Upper lobe of left lung (tissue), 4 donors: ENCODE measurements at regions not wholly inside any gene's neighbourhood (a gene's known extent, or its start where the extent isn't known, plus 50 kb on each side); places are given as distances from the start of the nearest gene placed in this dataset.

Source experiments
- EP300 ChIP-seq, 4 donors: sonication (generic); formaldehyde crosslinking; IDR thresholded peaks; one replicate each; pipeline ENCODE4 v1.5.1; 2017; ENCODE audit warnings: antibody characterized with exemption in 4 of 4, control low read depth in 2 of 4
- POLR2A ChIP-seq, 4 donors: fragments of 450-650 bp; IDR thresholded peaks; one replicate each; pipeline ENCODE4 v1.5.1; 2016 to 2017; ENCODE audit warnings: antibody characterized with exemption in 4 of 4, mild to moderate bottlenecking in 2 of 4
- POLR2AphosphoS5 ChIP-seq, 2 donors: sonication (generic); formaldehyde crosslinking; IDR thresholded peaks; one replicate each; pipeline ENCODE4 v1.5.1; 2017; ENCODE audit warnings: antibody characterized with exemption in 2 of 2
- TF ChIP-seq, protein P1 (sequence below), 6 experiments: fragments of 450-650 bp in 4 of 6; fragments of 200-600 bp in 2 of 6; sonication (generic) in 2 of 6; IDR thresholded peaks; one replicate each; pipeline ENCODE4 v1.5.1; 2016 to 2019; ENCODE audit warnings: antibody characterized with exemption in 6 of 6

GRCh38 chr3:117756563-117756962 is 1047.0 kb downstream of the TUSC7 start:
- TF ChIP-seq, protein P1, sequence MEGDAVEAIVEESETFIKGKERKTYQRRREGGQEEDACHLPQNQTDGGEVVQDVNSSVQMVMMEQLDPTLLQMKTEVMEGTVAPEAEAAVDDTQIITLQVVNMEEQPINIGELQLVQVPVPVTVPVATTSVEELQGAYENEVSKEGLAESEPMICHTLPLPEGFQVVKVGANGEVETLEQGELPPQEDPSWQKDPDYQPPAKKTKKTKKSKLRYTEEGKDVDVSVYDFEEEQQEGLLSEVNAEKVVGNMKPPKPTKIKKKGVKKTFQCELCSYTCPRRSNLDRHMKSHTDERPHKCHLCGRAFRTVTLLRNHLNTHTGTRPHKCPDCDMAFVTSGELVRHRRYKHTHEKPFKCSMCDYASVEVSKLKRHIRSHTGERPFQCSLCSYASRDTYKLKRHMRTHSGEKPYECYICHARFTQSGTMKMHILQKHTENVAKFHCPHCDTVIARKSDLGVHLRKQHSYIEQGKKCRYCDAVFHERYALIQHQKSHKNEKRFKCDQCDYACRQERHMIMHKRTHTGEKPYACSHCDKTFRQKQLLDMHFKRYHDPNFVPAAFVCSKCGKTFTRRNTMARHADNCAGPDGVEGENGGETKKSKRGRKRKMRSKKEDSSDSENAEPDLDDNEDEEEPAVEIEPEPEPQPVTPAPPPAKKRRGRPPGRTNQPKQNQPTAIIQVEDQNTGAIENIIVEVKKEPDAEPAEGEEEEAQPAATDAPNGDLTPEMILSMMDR (IDR thresholded peaks at IDR 0.05), result no peak
- TF ChIP-seq POLR2AphosphoS5 (IDR thresholded peaks at IDR 0.05) (no peak), POLR2A (IDR thresholded peaks at IDR 0.05) (no peak), EP300 (IDR thresholded peaks at IDR 0.05) (no peak)
